Thymus (tissue), 11 donors: ENCODE measurements at regions not wholly inside any gene's neighbourhood (a gene's known extent, or its start where the extent isn't known, plus 50 kb on each side); places are given as distances from the start of the nearest gene placed in this dataset.

Source experiments
- DNase-seq, 9 donors: peaks; one replicate each; pipeline ENCODE4 v3.0.0-alpha.2; 2013; ENCODE audit warnings: low spot score in 9 of 9, low read depth in 6 of 9, missing footprints in 1 of 9
- H3K27ac ChIP-seq, 2 donors: one replicate each; pipeline ENCODE4 v1.5.1; 2013; ENCODE audit warnings: control low read depth in 1 of 2, low read depth in 1 of 2, low read length in 1 of 2, mild to moderate bottlenecking in 1 of 2, moderate library complexity in 1 of 2
- H3K27me3 ChIP-seq, 2 donors: one replicate each; pipeline ENCODE4 v1.5.1; 2013; ENCODE audit warnings: low read length in 1 of 2; ENCODE audit not compliant: control insufficient read depth in 2 of 2, insufficient read depth in 1 of 2
- H3K36me3 ChIP-seq, 2 donors: one replicate each; pipeline ENCODE4 v1.5.1; 2013; ENCODE audit warnings: low read length in 1 of 2, mild to moderate bottlenecking in 1 of 2, moderate library complexity in 1 of 2; ENCODE audit not compliant: control insufficient read depth in 2 of 2, insufficient read depth in 2 of 2
- H3K4me1 ChIP-seq, 2 donors: one replicate each; pipeline ENCODE4 v1.5.1; 2013; ENCODE audit warnings: low read length in 2 of 2; ENCODE audit not compliant: control insufficient read depth in 2 of 2, insufficient read depth in 2 of 2
- H3K4me3 ChIP-seq, 2 donors: one replicate each; pipeline ENCODE4 v1.5.1; 2013; ENCODE audit warnings: low read length in 2 of 2, control low read depth in 1 of 2, mild to moderate bottlenecking in 1 of 2
- H3K9me3 ChIP-seq, 2 donors: one replicate each; pipeline ENCODE4 v1.5.1; 2013; ENCODE audit warnings: low read length in 1 of 2, mild to moderate bottlenecking in 1 of 2; ENCODE audit not compliant: control insufficient read depth in 2 of 2, insufficient read depth in 1 of 2
- WGBS: extraction: QIAGEN DNeasy Blood & Tissue Kit; methylation state at CpG from one replicate; pipeline ENCODE4 v1.1.7; 2013; 5-methylcytosine and 5-hydroxymethylcytosine counted together
- donor health status: healthy.

GRCh38 chr2:144937066-144937465, 417.1 kb upstream of the ZEB2 start:
- H3K27ac ChIP-seq = no peak overlapping the region
- H3K4me3 ChIP-seq = no peak overlapping the region
- DNase-seq = no peak
- no peaks in the 10 kb centered on the region for H3K36me3 ChIP-seq
- H3K4me1 ChIP-seq = no peaks in the 10 kb centered on the region
- H3K9me3 ChIP-seq = no peaks in the 10 kb centered on the region
- no peaks in the 10 kb centered on the region for H3K27me3 ChIP-seq

GRCh38 chr2:144936442-144936841, 416.5 kb upstream of the ZEB2 start:
- Histone ChIP-seq H3K4me3 (no peak overlapping the region), H3K36me3 (no peaks in the 10 kb centered on the region), H3K27ac (no peak overlapping the region), H3K9me3 (no peaks in the 10 kb centered on the region), H3K4me1 (no peaks in the 10 kb centered on the region), H3K27me3 (no peaks in the 10 kb centered on the region)
- no peak for DNase-seq
- 96% methylated on average over 4 of the region's 4 CpGs for WGBS

DNA sequence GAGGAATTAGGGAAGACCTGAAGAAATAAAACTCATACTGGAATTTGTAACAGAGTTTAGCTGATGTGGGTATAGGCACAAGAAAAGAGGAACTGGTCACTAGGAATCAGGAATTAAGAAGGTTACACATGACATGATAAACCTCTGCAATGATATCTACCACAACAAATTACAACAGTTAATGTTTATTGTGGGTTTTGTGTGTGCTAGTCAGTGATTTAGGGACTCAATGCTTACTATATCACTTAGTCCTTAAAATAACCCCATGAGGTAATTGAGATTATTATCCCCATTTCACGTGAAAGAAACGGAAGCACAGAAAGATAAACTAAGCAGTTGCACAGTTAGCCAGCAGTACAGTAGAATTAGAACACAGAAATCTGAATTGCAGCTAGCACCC, 415.8 kb upstream of the ZEB2 start:
- 95% methylated on average over 2 of the region's 2 CpGs for WGBS

DNA sequence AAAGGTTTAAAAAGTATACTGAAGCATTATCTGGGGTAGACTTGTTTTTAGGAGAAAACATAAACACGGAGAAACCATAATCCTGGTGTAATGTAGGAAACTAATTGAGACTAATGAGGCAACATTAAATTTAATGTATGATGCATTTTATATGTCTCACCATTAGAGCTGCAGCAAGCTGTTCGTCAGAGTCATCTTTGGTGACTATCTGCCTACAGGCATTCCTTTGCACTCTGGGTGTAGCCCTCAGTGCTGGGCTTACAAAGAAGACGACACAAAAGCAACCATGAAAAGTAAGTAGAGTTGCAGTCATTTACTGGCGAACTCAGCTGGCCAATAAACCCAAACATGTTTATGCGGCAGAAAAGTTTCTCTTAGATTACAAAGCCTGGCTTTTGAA, 415.3 kb upstream of the ZEB2 start:
- Histone ChIP-seq H3K36me3 (no peaks in the 10 kb centered on the region), H3K27me3 (no peaks in the 10 kb centered on the region), H3K27ac (no peak overlapping the region), H3K9me3 (no peaks in the 10 kb centered on the region), H3K4me3 (no peak overlapping the region), H3K4me1 (no peaks in the 10 kb centered on the region)
- WGBS = 97% methylated on average over 5 of the region's 5 CpGs
- no peak for DNase-seq

More for the DNA sequence above, 415.8 kb upstream of the ZEB2 start:
- Histone ChIP-seq H3K9me3 (no peaks in the 10 kb centered on the region), H3K4me3 (no peak overlapping the region), H3K27me3 (no peaks in the 10 kb centered on the region), H3K27ac (no peak overlapping the region), H3K4me1 (no peaks in the 10 kb centered on the region), H3K36me3 (no peaks in the 10 kb centered on the region)
- no peak for DNase-seq

DNA sequence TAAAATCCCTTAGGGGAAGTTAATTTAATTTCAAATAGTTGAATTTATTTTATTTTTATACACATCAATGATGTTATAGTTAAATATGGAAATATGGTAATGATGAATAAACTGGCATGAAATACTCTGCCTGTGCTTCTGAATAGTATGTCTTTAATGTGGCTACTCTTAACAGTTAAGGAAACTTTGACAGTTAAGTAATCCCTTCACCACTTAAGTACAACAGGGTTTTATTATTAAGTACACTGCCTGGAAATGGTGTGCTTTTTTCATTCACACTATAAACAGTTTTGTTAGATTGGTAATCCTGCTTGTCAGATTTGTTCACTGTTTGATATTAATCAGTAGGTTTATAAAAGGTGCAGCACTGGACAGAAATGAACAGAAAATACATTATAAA, 412.0 kb upstream of the ZEB2 start:
- no peaks in the 10 kb centered on the region for H3K9me3 ChIP-seq
- no peaks in the 10 kb centered on the region for H3K4me1 ChIP-seq
- no peak overlapping the region for H3K27ac ChIP-seq
- H3K36me3 ChIP-seq = no peaks in the 10 kb centered on the region
- H3K27me3 ChIP-seq = no peaks in the 10 kb centered on the region
- H3K4me3 ChIP-seq = no peak overlapping the region
- DNase-seq = no peak

DNA sequence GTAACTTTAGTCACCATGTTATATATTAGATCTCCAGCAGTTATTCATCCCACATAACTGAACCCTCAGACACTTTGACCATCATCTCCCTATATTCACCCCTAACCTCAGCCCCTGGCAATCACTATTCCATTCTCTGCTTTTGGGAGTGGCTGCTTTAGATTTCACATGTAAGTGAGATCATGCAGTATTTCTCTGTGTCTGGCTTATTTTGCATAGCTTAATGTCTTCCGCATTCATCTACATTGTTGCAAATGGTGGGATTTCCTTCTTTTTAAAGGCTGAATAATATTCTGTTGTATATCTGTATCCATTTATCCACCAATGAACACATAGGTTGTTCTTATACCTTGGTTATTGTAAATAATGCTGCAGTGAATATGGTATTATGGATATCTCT, 411.6 kb upstream of the ZEB2 start:
- Histone ChIP-seq H3K27me3 (no peaks in the 10 kb centered on the region), H3K27ac (no peak overlapping the region), H3K9me3 (no peaks in the 10 kb centered on the region), H3K36me3 (no peaks in the 10 kb centered on the region), H3K4me3 (no peak overlapping the region), H3K4me1 (no peaks in the 10 kb centered on the region)
- WGBS = 97% methylated on average over 1 of the region's 1 CpG
- no peak for DNase-seq

- H3K9me3 ChIP-seq = no peaks in the 10 kb centered on the region
- WGBS = 94% methylated on average over 1 of the region's 1 CpG
Measured at GRCh38 chr2:144927429-144927828, 407.5 kb upstream of the ZEB2 start.

GRCh38 chr2:144925886-144926285, 406.0 kb upstream of the ZEB2 start:
- DNase-seq = no peak
- WGBS = 76% methylated on average over 4 of the region's 4 CpGs

More at GRCh38 chr2:144927429-144927828, 407.5 kb upstream of the ZEB2 start:
- H3K4me3 ChIP-seq = no peak overlapping the region
- DNase-seq = no peak
- no peaks in the 10 kb centered on the region for H3K36me3 ChIP-seq
- H3K27ac ChIP-seq = no peak overlapping the region
- H3K4me1 ChIP-seq = no peaks in the 10 kb centered on the region
- H3K27me3 ChIP-seq = no peaks in the 10 kb centered on the region

DNA sequence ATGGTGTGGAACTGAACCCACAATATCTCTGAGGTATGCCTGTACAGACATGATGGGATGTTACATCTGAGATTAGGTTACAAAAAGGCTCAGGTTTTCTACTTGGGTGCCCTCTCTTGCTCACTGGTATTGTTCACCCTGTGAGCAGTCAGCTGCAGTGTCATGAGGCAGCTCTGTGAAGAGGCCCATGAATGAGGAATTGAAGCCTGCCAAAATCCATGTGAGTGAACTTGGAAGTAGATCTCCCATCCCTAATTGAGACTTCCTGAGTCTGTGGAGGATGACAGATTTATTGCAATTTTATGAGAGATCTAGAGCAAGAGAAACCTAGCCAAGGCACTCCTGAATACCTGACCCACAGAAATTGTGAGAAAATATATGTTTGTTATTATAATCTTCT, 404.9 kb upstream of the ZEB2 start:
- no peak overlapping the region for H3K27ac ChIP-seq
- DNase-seq = no peak
- no peak overlapping the region for H3K4me3 ChIP-seq
- H3K27me3 ChIP-seq = no peaks in the 10 kb centered on the region
- no peaks in the 10 kb centered on the region for H3K4me1 ChIP-seq
- H3K9me3 ChIP-seq = no peaks in the 10 kb centered on the region
- H3K36me3 ChIP-seq = no peaks in the 10 kb centered on the region

More at GRCh38 chr2:144925886-144926285, 406.0 kb upstream of the ZEB2 start:
- H3K27ac ChIP-seq = no peak overlapping the region
- no peaks in the 10 kb centered on the region for H3K27me3 ChIP-seq
- no peaks in the 10 kb centered on the region for H3K36me3 ChIP-seq
- H3K9me3 ChIP-seq = no peaks in the 10 kb centered on the region
- H3K4me3 ChIP-seq = no peak overlapping the region
- no peaks in the 10 kb centered on the region for H3K4me1 ChIP-seq

DNA sequence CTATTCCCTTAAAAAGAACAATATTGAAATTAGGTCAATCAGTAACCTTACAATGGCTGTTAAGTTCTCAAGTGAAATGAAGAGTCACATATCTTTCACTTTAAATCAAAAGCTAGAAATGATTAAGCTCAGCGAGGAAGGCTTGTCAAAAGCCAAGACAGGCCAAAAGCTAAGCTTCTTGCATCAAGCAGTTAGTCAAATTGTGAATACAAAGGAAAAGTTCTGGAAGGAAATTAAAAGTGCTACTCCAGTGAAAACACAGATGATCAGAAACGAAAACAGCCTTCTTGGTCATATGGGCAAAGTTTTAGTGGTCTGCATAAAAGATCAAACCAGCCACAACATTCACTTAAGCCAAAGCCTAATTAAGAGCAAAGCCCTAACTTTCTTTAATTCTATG, 402.6 kb upstream of the ZEB2 start:
- no peaks in the 10 kb centered on the region for H3K4me1 ChIP-seq

More for the DNA sequence above, 402.6 kb upstream of the ZEB2 start:
- Histone ChIP-seq H3K27ac (no peak overlapping the region), H3K4me3 (no peak overlapping the region), H3K9me3 (no peaks in the 10 kb centered on the region), H3K36me3 (no peaks in the 10 kb centered on the region), H3K27me3 (no peaks in the 10 kb centered on the region)
- WGBS = 92% methylated on average over 2 of the region's 2 CpGs
- DNase-seq = no peak
